ENCODE measurements at regions not wholly inside any gene's neighbourhood (a gene's known extent, or its start where the extent isn't known, plus 50 kb on each side); places are given as distances from the start of the nearest gene placed in this dataset.

DNA sequence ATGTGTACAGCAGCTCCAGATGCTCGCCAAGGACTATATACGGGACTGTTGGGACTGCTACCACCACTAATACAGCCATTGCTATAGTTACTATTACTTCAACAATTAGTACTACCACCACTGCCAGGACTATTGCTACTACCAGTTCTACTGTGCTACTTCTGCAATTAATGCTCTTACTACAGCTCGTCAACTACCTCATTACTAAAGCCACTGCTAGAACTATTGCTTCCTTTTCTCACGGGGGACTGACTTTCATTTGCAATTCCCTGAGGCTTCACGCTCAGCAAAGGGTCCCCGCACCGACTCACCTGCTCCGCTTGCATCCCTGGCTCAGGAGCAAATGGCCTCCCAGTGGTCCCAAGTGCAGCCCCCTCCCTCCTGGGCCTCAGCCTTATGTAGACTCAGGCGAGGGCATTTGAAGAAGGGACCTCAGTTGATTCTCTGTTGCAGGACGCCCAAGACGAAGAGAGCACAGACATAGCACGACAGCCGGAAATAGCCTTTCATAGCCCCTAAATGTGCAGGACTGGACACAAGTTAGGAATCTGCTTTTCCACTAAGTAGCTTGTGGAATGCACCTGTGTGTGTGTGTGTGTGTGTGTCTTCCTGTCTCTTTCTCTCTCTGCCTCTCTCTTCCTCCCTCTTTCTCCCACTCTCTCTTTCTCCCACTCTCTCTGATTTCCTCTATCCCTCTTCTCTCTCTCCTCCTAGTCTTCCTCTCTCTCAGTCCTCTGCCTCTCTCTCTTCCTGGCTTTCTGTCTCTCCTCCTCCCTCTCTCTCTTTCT lies 294.8 kb downstream of the ASMT start:
- H3K27me3 ChIP-seq: peaks cover 0 to 10% (median 0%) of the 10 kb centered on the region in 7 donors
- H3K4me1 ChIP-seq: no peaks in the 10 kb centered on the region
- intact Hi-C loops (cut with DNase I): no loop called here
- H3K9me3 ChIP-seq: peaks cover 0 to 15% (median 0%) of the 10 kb centered on the region in 11 donors
- ATAC-seq (no peak), DNase-seq (no peak)
- H3K27ac ChIP-seq: no peak overlapping the region
- H3K4me3 ChIP-seq: no peak overlapping the region
- TF ChIP-seq, protein P1, sequence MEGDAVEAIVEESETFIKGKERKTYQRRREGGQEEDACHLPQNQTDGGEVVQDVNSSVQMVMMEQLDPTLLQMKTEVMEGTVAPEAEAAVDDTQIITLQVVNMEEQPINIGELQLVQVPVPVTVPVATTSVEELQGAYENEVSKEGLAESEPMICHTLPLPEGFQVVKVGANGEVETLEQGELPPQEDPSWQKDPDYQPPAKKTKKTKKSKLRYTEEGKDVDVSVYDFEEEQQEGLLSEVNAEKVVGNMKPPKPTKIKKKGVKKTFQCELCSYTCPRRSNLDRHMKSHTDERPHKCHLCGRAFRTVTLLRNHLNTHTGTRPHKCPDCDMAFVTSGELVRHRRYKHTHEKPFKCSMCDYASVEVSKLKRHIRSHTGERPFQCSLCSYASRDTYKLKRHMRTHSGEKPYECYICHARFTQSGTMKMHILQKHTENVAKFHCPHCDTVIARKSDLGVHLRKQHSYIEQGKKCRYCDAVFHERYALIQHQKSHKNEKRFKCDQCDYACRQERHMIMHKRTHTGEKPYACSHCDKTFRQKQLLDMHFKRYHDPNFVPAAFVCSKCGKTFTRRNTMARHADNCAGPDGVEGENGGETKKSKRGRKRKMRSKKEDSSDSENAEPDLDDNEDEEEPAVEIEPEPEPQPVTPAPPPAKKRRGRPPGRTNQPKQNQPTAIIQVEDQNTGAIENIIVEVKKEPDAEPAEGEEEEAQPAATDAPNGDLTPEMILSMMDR (IDR thresholded peaks at IDR 0.05): no peak
- 48 to 49% methylated on average over 13 of the region's 13 CpGs for WGBS, 2 donors
- H3K36me3 ChIP-seq: no peaks in the 10 kb centered on the region

- WGBS, 2 donors: 73 to 80% methylated on average over 2 of the region's 2 CpGs
- DNase-seq: no peak
- Histone ChIP-seq H3K36me3 (no peaks in the 10 kb centered on the region), H3K4me1 (no peaks in the 10 kb centered on the region), H3K27ac (no peak overlapping the region), H3K4me3 (no peak overlapping the region), H3K27me3 (peaks cover 0 to 10% (median 0%) of the 10 kb centered on the region in 7 donors), H3K9me3 (peaks cover 0 to 15% (median 0%) of the 10 kb centered on the region in 11 donors)
- intact Hi-C loops (cut with DNase I): no loop called here
- TF ChIP-seq, protein P1 (IDR thresholded peaks at IDR 0.05): no peak
- ATAC-seq: no peak
Observed at GRCh38 chrX:1910207-1910470, 295.3 kb downstream of the ASMT start.

GRCh38 chrX:1911401-1912128 lies 296.7 kb downstream of the ASMT start:
- no peak for ATAC-seq
- no peak for DNase-seq
- no peak overlapping the region for H3K27ac ChIP-seq
- 45 to 46% methylated on average over 5 of the region's 5 CpGs for WGBS, 2 donors
- intact Hi-C loops (cut with DNase I): no loop called here
- TF ChIP-seq, protein P1 (IDR thresholded peaks at IDR 0.05): no peak
- no peak overlapping the region for H3K4me3 ChIP-seq
- peaks cover 0 to 17% (median 0%) of the 10 kb centered on the region in 11 donors for H3K9me3 ChIP-seq
- H3K27me3 ChIP-seq: peaks cover 0 to 10% (median 0%) of the 10 kb centered on the region in 7 donors
- H3K4me1 ChIP-seq: no peaks in the 10 kb centered on the region
- no peaks in the 10 kb centered on the region for H3K36me3 ChIP-seq

DNA sequence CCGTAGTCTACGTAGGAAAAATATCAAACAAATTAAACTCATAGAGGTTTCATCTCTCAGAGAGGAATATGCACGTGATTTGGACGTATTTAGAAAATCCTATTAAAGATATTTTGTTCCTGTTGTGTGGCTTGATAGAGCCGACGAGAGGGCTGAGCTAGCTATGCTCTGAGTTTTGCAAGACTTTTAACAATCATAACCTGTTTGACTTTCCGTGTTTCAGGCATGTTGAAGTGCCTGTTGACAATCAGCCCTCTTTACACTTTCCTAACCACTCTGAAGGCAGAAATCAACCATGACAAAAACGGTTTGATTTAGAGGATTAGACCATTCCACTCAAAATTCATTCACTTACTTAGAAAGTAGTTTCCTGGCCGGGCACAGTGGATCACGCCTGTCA lies 297.3 kb downstream of the ASMT start:
- DNase-seq: no peak
- no peaks in the 10 kb centered on the region for H3K4me1 ChIP-seq
- WGBS, 2 donors: 75 to 76% methylated on average over 10 of the region's 10 CpGs
- peaks cover 0 to 8% (median 0%) of the 10 kb centered on the region in 7 donors for H3K27me3 ChIP-seq
- intact Hi-C loops (cut with DNase I): no loop called here
- no peaks in the 10 kb centered on the region for H3K36me3 ChIP-seq
- TF ChIP-seq, protein P1 (IDR thresholded peaks at IDR 0.05): no peak
- no peak for ATAC-seq
- no peak overlapping the region for H3K4me3 ChIP-seq
- H3K27ac ChIP-seq: no peak overlapping the region
- peaks cover 0 to 15% (median 0%) of the 10 kb centered on the region in 11 donors for H3K9me3 ChIP-seq
